ENCODE measurements at regions not wholly inside any gene's neighbourhood (a gene's known extent, or its start where the extent isn't known, plus 50 kb on each side); places are given as distances from the start of the nearest gene placed in this dataset. TPM values are rescaled to one million over a fixed set of nuclear protein-coding genes. Genes with fewer than 3 reads are reported as not detected.
"Not testable (repeated sequence)": the region's sequence is repeated elsewhere in the genome, so short reads cannot be mapped to it uniquely, and the experiment has no call there.

- not testable (repeated sequence) for H3K27ac ChIP-seq; H3K4me1 ChIP-seq (ENCODE audit: insufficient read depth); H3K4me2 ChIP-seq; DNase-seq (ENCODE audit: low spot score); H3K9me2 ChIP-seq (replicated peaks; ENCODE audit: insufficient read depth); H3K36me3 ChIP-seq (replicated peaks; ENCODE audit: insufficient read depth, low read depth); H4K20me1 ChIP-seq (ENCODE audit: insufficient read depth, poor library complexity, severe bottlenecking); H3K9me3 ChIP-seq (ENCODE audit: low read depth); H3K4me3 ChIP-seq; H3K79me2 ChIP-seq; H2AFZ ChIP-seq; H3K27me3 ChIP-seq
- WGBS (ENCODE audit: low lambda C conversion rate, missing lambda C conversion rate): no CpG with 5 or more reads among the region's 61 CpGs
These were observed 65.0 kb upstream of the TP53TG3D start for GRCh38 chr16:32187918-32188669.

- 93% methylated on average over 13 of the region's 36 CpGs for WGBS (ENCODE audit: low lambda C conversion rate, missing lambda C conversion rate)
- H4K20me1 ChIP-seq (ENCODE audit: insufficient read depth, poor library complexity, severe bottlenecking); H2AFZ ChIP-seq; H3K36me3 ChIP-seq (replicated peaks; ENCODE audit: insufficient read depth, low read depth); H3K27ac ChIP-seq; H3K9me3 ChIP-seq (ENCODE audit: low read depth); DNase-seq (ENCODE audit: low spot score); H3K4me3 ChIP-seq; H3K4me2 ChIP-seq; H3K79me2 ChIP-seq; H3K9me2 ChIP-seq (replicated peaks; ENCODE audit: insufficient read depth); H3K27me3 ChIP-seq; H3K4me1 ChIP-seq (ENCODE audit: insufficient read depth): not testable (repeated sequence)
These were observed 50.5 kb upstream of the TP53TG3D start for GRCh38 chr16:32202585-32202984.

Small RNAs in the stretch of these regions (small RNA-seq; reads per million reads assigned to genes)
- gene AC133485.4 (not detected), gene AC142381.2 (not detected), gene IGHV1OR16-3 (not detected), gene IGHV3OR16-9 (not detected)

Measured in hepatocyte (in vitro differentiated cells).